ENCODE measurements at regions not wholly inside any gene's neighbourhood (a gene's known extent, or its start where the extent isn't known, plus 50 kb on each side); places are given as distances from the start of the nearest gene placed in this dataset.

- H3K27me3 ChIP-seq (ENCODE audit: control insufficient read depth, insufficient read depth, low read length, poor library complexity, severe bottlenecking): no peaks in the 10 kb centered on the region
- 86 to 88% methylated on average over 1 to 3 of the region's 3 CpGs for WGBS, 2 experiments
- no peaks in the 10 kb centered on the region for H3K9me3 ChIP-seq (ENCODE audit: control insufficient read depth, low read length)
- no peaks in the 10 kb centered on the region for H3K36me3 ChIP-seq (ENCODE audit: control insufficient read depth, insufficient read depth, low read length)
- no peak overlapping the region for H3K27ac ChIP-seq (ENCODE audit: insufficient read depth, low read depth, low read length, poor library complexity, severe bottlenecking)
- H3K4me1 ChIP-seq (ENCODE audit: control insufficient read depth, insufficient read depth, low read length): peaks cover 23% of the 10 kb centered on the region
- no peak overlapping the region for H3K4me3 ChIP-seq (ENCODE audit: insufficient read depth, low read depth, low read length)
Measured at GRCh38 chr18:24817150-24817549, 356.7 kb downstream of the HRH4 start.

- no peak overlapping the region for H3K27ac ChIP-seq (ENCODE audit: insufficient read depth, low read depth, low read length, poor library complexity, severe bottlenecking)
- H3K4me3 ChIP-seq (ENCODE audit: insufficient read depth, low read depth, low read length): no peak overlapping the region
- WGBS, 2 experiments: 22 to 37% methylated on average over 8 to 9 of the region's 9 CpGs
Measured at GRCh38 chr18:24817587-24818371, 357.3 kb downstream of the HRH4 start.

GRCh38 chr18:24818441-24818840 is 358.0 kb downstream of the HRH4 start:
- Histone ChIP-seq H3K4me1 (ENCODE audit: control insufficient read depth, insufficient read depth, low read length) (peaks cover 23% of the 10 kb centered on the region), H3K27ac (ENCODE audit: insufficient read depth, low read depth, low read length, poor library complexity, severe bottlenecking) (no peak overlapping the region), H3K4me3 (ENCODE audit: insufficient read depth, low read depth, low read length) (no peak overlapping the region), H3K9me3 (ENCODE audit: control insufficient read depth, low read length) (no peaks in the 10 kb centered on the region), H3K36me3 (ENCODE audit: control insufficient read depth, insufficient read depth, low read length) (no peaks in the 10 kb centered on the region), H3K27me3 (ENCODE audit: control insufficient read depth, insufficient read depth, low read length, poor library complexity, severe bottlenecking) (no peaks in the 10 kb centered on the region)
- 20 to 27% methylated on average over 6 of the region's 6 CpGs for WGBS, 2 experiments

More at GRCh38 chr18:24817587-24818371, 357.3 kb downstream of the HRH4 start:
- no peaks in the 10 kb centered on the region for H3K27me3 ChIP-seq (ENCODE audit: control insufficient read depth, insufficient read depth, low read length, poor library complexity, severe bottlenecking)
- H3K9me3 ChIP-seq (ENCODE audit: control insufficient read depth, low read length): no peaks in the 10 kb centered on the region
- peaks cover 23% of the 10 kb centered on the region for H3K4me1 ChIP-seq (ENCODE audit: control insufficient read depth, insufficient read depth, low read length)
- no peaks in the 10 kb centered on the region for H3K36me3 ChIP-seq (ENCODE audit: control insufficient read depth, insufficient read depth, low read length)

GRCh38 chr18:24819141-24819890 is 358.9 kb downstream of the HRH4 start:
- H3K9me3 ChIP-seq (ENCODE audit: control insufficient read depth, low read length): no peaks in the 10 kb centered on the region
- no peaks in the 10 kb centered on the region for H3K27me3 ChIP-seq (ENCODE audit: control insufficient read depth, insufficient read depth, low read length, poor library complexity, severe bottlenecking)
- H3K4me3 ChIP-seq (ENCODE audit: insufficient read depth, low read depth, low read length): no peak overlapping the region
- H3K27ac ChIP-seq (ENCODE audit: insufficient read depth, low read depth, low read length, poor library complexity, severe bottlenecking): no peak overlapping the region
- H3K36me3 ChIP-seq (ENCODE audit: control insufficient read depth, insufficient read depth, low read length): no peaks in the 10 kb centered on the region
- 86 to 87% methylated on average over 7 of the region's 7 CpGs for WGBS, 2 experiments
- peaks cover 23% of the 10 kb centered on the region for H3K4me1 ChIP-seq (ENCODE audit: control insufficient read depth, insufficient read depth, low read length)

GRCh38 chr18:24825397-24825796 is 365.0 kb downstream of the HRH4 start:
- H3K36me3 ChIP-seq (ENCODE audit: control insufficient read depth, insufficient read depth, low read length): no peaks in the 10 kb centered on the region
- no peaks in the 10 kb centered on the region for H3K27me3 ChIP-seq (ENCODE audit: control insufficient read depth, insufficient read depth, low read length, poor library complexity, severe bottlenecking)
- H3K4me3 ChIP-seq (ENCODE audit: insufficient read depth, low read depth, low read length): no peak overlapping the region
- WGBS, 2 experiments: 86 to 100% methylated on average over 1 of the region's 1 CpG
- H3K27ac ChIP-seq (ENCODE audit: insufficient read depth, low read depth, low read length, poor library complexity, severe bottlenecking): no peak overlapping the region
- no peaks in the 10 kb centered on the region for H3K9me3 ChIP-seq (ENCODE audit: control insufficient read depth, low read length)
- H3K4me1 ChIP-seq (ENCODE audit: control insufficient read depth, insufficient read depth, low read length): no peaks in the 10 kb centered on the region

- Histone ChIP-seq H3K4me1 (ENCODE audit: control insufficient read depth, insufficient read depth, low read length) (no peaks in the 10 kb centered on the region), H3K4me3 (ENCODE audit: insufficient read depth, low read depth, low read length) (no peak overlapping the region), H3K27ac (ENCODE audit: insufficient read depth, low read depth, low read length, poor library complexity, severe bottlenecking) (no peak overlapping the region), H3K27me3 (ENCODE audit: control insufficient read depth, insufficient read depth, low read length, poor library complexity, severe bottlenecking) (no peaks in the 10 kb centered on the region), H3K36me3 (ENCODE audit: control insufficient read depth, insufficient read depth, low read length) (no peaks in the 10 kb centered on the region), H3K9me3 (ENCODE audit: control insufficient read depth, low read length) (no peaks in the 10 kb centered on the region)
- 33 to 34% methylated on average over 2 of the region's 2 CpGs for WGBS, 2 experiments
Measured at GRCh38 chr18:24826605-24827004, 366.2 kb downstream of the HRH4 start.

- Histone ChIP-seq H3K27ac (ENCODE audit: insufficient read depth, low read depth, low read length, poor library complexity, severe bottlenecking) (no peak overlapping the region), H3K4me3 (ENCODE audit: insufficient read depth, low read depth, low read length) (no peak overlapping the region), H3K27me3 (ENCODE audit: control insufficient read depth, insufficient read depth, low read length, poor library complexity, severe bottlenecking) (no peaks in the 10 kb centered on the region), H3K36me3 (ENCODE audit: control insufficient read depth, insufficient read depth, low read length) (no peaks in the 10 kb centered on the region), H3K9me3 (ENCODE audit: control insufficient read depth, low read length) (no peaks in the 10 kb centered on the region), H3K4me1 (ENCODE audit: control insufficient read depth, insufficient read depth, low read length) (peaks cover 7% of the 10 kb centered on the region)
- WGBS, 2 experiments: 78 to 88% methylated on average over 1 of the region's 1 CpG
Measured at GRCh38 chr18:24827501-24827900, 367.1 kb downstream of the HRH4 start.

GRCh38 chr18:24831081-24831480 is 370.6 kb downstream of the HRH4 start:
- Histone ChIP-seq H3K4me3 (ENCODE audit: insufficient read depth, low read depth, low read length) (no peak overlapping the region), H3K27me3 (ENCODE audit: control insufficient read depth, insufficient read depth, low read length, poor library complexity, severe bottlenecking) (no peaks in the 10 kb centered on the region), H3K4me1 (ENCODE audit: control insufficient read depth, insufficient read depth, low read length) (peaks cover 9% of the 10 kb centered on the region), H3K36me3 (ENCODE audit: control insufficient read depth, insufficient read depth, low read length) (no peaks in the 10 kb centered on the region), H3K9me3 (ENCODE audit: control insufficient read depth, low read length) (no peaks in the 10 kb centered on the region), H3K27ac (ENCODE audit: insufficient read depth, low read depth, low read length, poor library complexity, severe bottlenecking) (no peak overlapping the region)
- 93 to 94% methylated on average over 6 of the region's 6 CpGs for WGBS, 2 experiments

- 81 to 82% methylated on average over 10 to 11 of the region's 11 CpGs for WGBS, 2 experiments
- Histone ChIP-seq H3K4me1 (ENCODE audit: control insufficient read depth, insufficient read depth, low read length) (peaks cover 9% of the 10 kb centered on the region), H3K4me3 (ENCODE audit: insufficient read depth, low read depth, low read length) (no peak overlapping the region)
Measured at GRCh38 chr18:24831871-24832665, 371.6 kb downstream of the HRH4 start.

GRCh38 chr18:24835751-24836150 is 375.3 kb downstream of the HRH4 start:
- Histone ChIP-seq H3K9me3 (ENCODE audit: control insufficient read depth, low read length) (no peaks in the 10 kb centered on the region), H3K27ac (ENCODE audit: insufficient read depth, low read depth, low read length, poor library complexity, severe bottlenecking) (no peak overlapping the region), H3K36me3 (ENCODE audit: control insufficient read depth, insufficient read depth, low read length) (no peaks in the 10 kb centered on the region), H3K4me3 (ENCODE audit: insufficient read depth, low read depth, low read length) (no peak overlapping the region), H3K4me1 (ENCODE audit: control insufficient read depth, insufficient read depth, low read length) (peaks cover 9% of the 10 kb centered on the region), H3K27me3 (ENCODE audit: control insufficient read depth, insufficient read depth, low read length, poor library complexity, severe bottlenecking) (no peaks in the 10 kb centered on the region)
- WGBS, 2 experiments: 87 to 92% methylated on average over 1 of the region's 1 CpG

More at GRCh38 chr18:24831871-24832665, 371.6 kb downstream of the HRH4 start:
- Histone ChIP-seq H3K9me3 (ENCODE audit: control insufficient read depth, low read length) (no peaks in the 10 kb centered on the region), H3K27ac (ENCODE audit: insufficient read depth, low read depth, low read length, poor library complexity, severe bottlenecking) (no peak overlapping the region), H3K27me3 (ENCODE audit: control insufficient read depth, insufficient read depth, low read length, poor library complexity, severe bottlenecking) (no peaks in the 10 kb centered on the region), H3K36me3 (ENCODE audit: control insufficient read depth, insufficient read depth, low read length) (no peaks in the 10 kb centered on the region)

Data from ectodermal cell (in vitro differentiated cells).